Adrenal gland (tissue), 9 donors: ENCODE measurements at regions not wholly inside any gene's neighbourhood (a gene's known extent, or its start where the extent isn't known, plus 50 kb on each side); places are given as distances from the start of the nearest gene placed in this dataset.

Experiments used
- DNase-seq, 7 donors: peaks; one replicate each; pipeline ENCODE4 v3.0.0-alpha.2; 2019 to 2020
- H3K27ac ChIP-seq, 5 donors: fragments of 200-600 bp; sonication (generic) in 4 of 5; 1 replicate in 3 of 5; 2 replicates in 2 of 5; pipeline versions ENCODE4 v1.5.1 to v1.8.0; 2016 to 2020; ENCODE audit warnings: mild to moderate bottlenecking in 1 of 5
- H3K27me3 ChIP-seq: fragments of 200-600 bp; 2 replicates; pipeline ENCODE4 v1.8.0; 2021
- H3K36me3 ChIP-seq, 2 donors: fragments of 200-600 bp; replicated peaks in 1 of 2; 1 replicate in 1 of 2; 2 replicates in 1 of 2; pipeline versions ENCODE4 v1.5.1 to v1.8.0; 2018 to 2022
- H3K4me1 ChIP-seq, 2 donors: fragments of 200-600 bp; replicated peaks in 1 of 2; 1 replicate in 1 of 2; 2 replicates in 1 of 2; pipeline versions ENCODE4 v1.5.1 to v1.8.0; 2018 to 2021
- H3K4me3 ChIP-seq, 4 donors: fragments of 200-600 bp; sonication (generic) in 3 of 4; one replicate each; pipeline ENCODE4 v1.5.1; 2016 to 2018
- H3K9me3 ChIP-seq, 3 donors: fragments of 200-600 bp; sonication (generic) in 1 of 3; replicated peaks in 1 of 3; 1 replicate in 2 of 3; 2 replicates in 1 of 3; pipeline versions ENCODE4 v1.5.1 to v1.8.0; 2016 to 2021
- CTCF ChIP-seq, 6 experiments: fragments of 450-650 bp in 4 of 6; fragments of 200-600 bp in 2 of 6; sonication (generic) in 1 of 6; IDR thresholded peaks; 1 replicate in 5 of 6; 2 replicates in 1 of 6; pipeline versions ENCODE4 v1.5.1 to v1.8.0; 2016 to 2021; ENCODE audit warnings: antibody characterized with exemption in 6 of 6, mild to moderate bottlenecking in 2 of 6, moderate library complexity in 1 of 6
- POLR2A ChIP-seq, 2 donors: fragments of 450-650 bp; IDR thresholded peaks; one replicate each; pipeline ENCODE4 v1.6.1; 2017; ENCODE audit warnings: antibody characterized with exemption in 2 of 2, mild to moderate bottlenecking in 2 of 2, moderate library complexity in 1 of 2
- WGBS, 4 donors: extraction: QIAGEN DNeasy Blood & Tissue Kit in 2 of 4; methylation state at CpG; one replicate each; pipeline versions ENCODE4 v1.1.5 to v1.1.7; 2013 to 2017; 5-methylcytosine and 5-hydroxymethylcytosine counted together
- intact Hi-C, 2 donors: fragments of 100-400 bp; cut with DNase I; formaldehyde crosslinking; loops; one replicate each; pipeline versions ENCODE4 v1.14.1 to v1.15.0; 2022 to 2023
- donor health status: healthy with polysubstance abuse.
- donor health status: Bipolar disorder and iron deficiency.
- donor health status: DM: yes; HTN: yes; CAD: no.
- donor health status: DM: no; HTN: no; CAD: no.
- donor health status: DM: no; HTN: no; CAD: no.

DNA sequence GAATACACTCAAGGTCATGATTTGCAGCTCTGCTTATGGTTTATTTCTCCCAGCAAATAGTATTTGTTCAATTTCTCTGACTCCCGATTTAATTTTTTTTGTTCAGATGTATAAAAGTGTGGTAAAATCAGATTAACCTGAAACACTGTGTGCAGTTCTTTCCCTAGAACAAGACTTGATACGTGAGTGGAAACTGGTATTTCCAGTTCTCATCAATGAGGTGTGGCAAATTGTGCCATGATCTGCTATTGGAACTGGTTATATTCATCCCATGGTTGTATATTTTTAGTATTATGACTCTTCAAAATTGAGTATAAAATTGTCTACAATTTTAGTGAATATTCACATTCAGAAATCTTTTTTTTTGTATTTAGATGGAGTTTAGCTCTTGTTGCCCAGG is 76.8 kb upstream of the IVNS1ABP start:
- intact Hi-C loops: no loop called here
- H3K4me1 ChIP-seq: no peaks in the 10 kb centered on the region
- H3K36me3 ChIP-seq: no peaks in the 10 kb centered on the region
- no peak overlapping the region for H3K4me3 ChIP-seq
- no peak for DNase-seq
- H3K27me3 ChIP-seq: no peaks in the 10 kb centered on the region
- TF ChIP-seq POLR2A (IDR thresholded peaks at IDR 0.05) (no peak), CTCF (IDR thresholded peaks at IDR 0.05) (no peak)
- H3K9me3 ChIP-seq: no peaks in the 10 kb centered on the region
- WGBS, 4 donors: 83 to 93% (median 88%) methylated on average over 2 of the region's 2 CpGs
- H3K27ac ChIP-seq: no peak overlapping the region

GRCh38 chr1:185393205-185393604 is 76.2 kb upstream of the IVNS1ABP start:
- no peak overlapping the region for H3K27ac ChIP-seq
- H3K36me3 ChIP-seq: no peaks in the 10 kb centered on the region
- H3K4me1 ChIP-seq: no peaks in the 10 kb centered on the region
- no peak for DNase-seq
- intact Hi-C loops: no loop called here
- no peak for TF ChIP-seq POLR2A (IDR thresholded peaks at IDR 0.05)
- no peak for TF ChIP-seq CTCF (IDR thresholded peaks at IDR 0.05)
- H3K27me3 ChIP-seq: no peaks in the 10 kb centered on the region
- no peak overlapping the region for H3K4me3 ChIP-seq
- H3K9me3 ChIP-seq: no peaks in the 10 kb centered on the region
- WGBS, 4 donors: 94 to 96% (median 95%) methylated on average over 4 of the region's 4 CpGs

- Histone ChIP-seq H3K36me3 (no peaks in the 10 kb centered on the region), H3K27me3 (no peaks in the 10 kb centered on the region), H3K4me1 (no peaks in the 10 kb centered on the region), H3K27ac (no peak overlapping the region), H3K9me3 (no peaks in the 10 kb centered on the region), H3K4me3 (no peak overlapping the region)
- intact Hi-C loops: no loop called here
- TF ChIP-seq POLR2A (IDR thresholded peaks at IDR 0.05): no peak
- no peak for TF ChIP-seq CTCF (IDR thresholded peaks at IDR 0.05)
- no peak for DNase-seq
Observed at GRCh38 chr1:185388815-185389214, 71.8 kb upstream of the IVNS1ABP start.

GRCh38 chr1:185388346-185388745 is 71.3 kb upstream of the IVNS1ABP start:
- Histone ChIP-seq H3K4me1 (no peaks in the 10 kb centered on the region), H3K9me3 (no peaks in the 10 kb centered on the region), H3K4me3 (no peak overlapping the region), H3K36me3 (no peaks in the 10 kb centered on the region), H3K27ac (no peak overlapping the region), H3K27me3 (no peaks in the 10 kb centered on the region)
- intact Hi-C loops: no loop called here
- DNase-seq: no peak
- TF ChIP-seq POLR2A (IDR thresholded peaks at IDR 0.05): no peak
- no peak for TF ChIP-seq CTCF (IDR thresholded peaks at IDR 0.05)
